ENCODE measurements at regions not wholly inside any gene's neighbourhood (a gene's known extent, or its start where the extent isn't known, plus 50 kb on each side); places are given as distances from the start of the nearest gene placed in this dataset.
A peak's percentile ranks its signal among the peaks of the same experiment; 100 is the strongest.

DNA sequence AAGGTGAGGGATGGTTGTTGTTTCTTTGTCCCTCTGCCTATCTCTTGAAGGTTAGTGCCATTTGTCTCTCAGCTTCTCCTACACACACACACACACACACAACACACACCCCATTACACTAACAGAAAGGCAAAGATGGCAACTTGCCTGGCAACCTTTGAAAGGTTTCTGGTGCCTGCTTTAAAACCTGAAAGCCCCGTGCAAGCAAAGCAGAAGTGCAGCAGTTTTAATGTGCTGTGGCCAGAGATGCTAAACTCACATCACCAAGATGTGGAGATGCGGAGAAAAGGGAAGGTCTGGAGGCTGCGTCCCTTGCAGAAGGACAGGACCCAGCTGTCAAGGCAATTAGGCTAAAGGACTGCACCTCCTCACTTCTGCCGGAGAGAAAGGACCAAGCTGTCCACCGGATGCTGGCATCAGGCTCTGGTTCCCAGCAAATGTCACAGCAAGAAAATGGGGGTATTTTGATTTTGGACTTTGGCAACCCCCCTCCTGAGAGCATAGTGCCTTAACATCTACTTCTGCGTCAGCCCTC, 196.4 kb downstream of the ARL4C start:
- DNase-seq (ENCODE audit: extremely low read depth, low read depth) = no peak
- TF ChIP-seq, protein P1, sequence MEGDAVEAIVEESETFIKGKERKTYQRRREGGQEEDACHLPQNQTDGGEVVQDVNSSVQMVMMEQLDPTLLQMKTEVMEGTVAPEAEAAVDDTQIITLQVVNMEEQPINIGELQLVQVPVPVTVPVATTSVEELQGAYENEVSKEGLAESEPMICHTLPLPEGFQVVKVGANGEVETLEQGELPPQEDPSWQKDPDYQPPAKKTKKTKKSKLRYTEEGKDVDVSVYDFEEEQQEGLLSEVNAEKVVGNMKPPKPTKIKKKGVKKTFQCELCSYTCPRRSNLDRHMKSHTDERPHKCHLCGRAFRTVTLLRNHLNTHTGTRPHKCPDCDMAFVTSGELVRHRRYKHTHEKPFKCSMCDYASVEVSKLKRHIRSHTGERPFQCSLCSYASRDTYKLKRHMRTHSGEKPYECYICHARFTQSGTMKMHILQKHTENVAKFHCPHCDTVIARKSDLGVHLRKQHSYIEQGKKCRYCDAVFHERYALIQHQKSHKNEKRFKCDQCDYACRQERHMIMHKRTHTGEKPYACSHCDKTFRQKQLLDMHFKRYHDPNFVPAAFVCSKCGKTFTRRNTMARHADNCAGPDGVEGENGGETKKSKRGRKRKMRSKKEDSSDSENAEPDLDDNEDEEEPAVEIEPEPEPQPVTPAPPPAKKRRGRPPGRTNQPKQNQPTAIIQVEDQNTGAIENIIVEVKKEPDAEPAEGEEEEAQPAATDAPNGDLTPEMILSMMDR (IDR thresholded peaks at IDR 0.05; ENCODE audit: low read depth, low read length, missing control alignments) = no peak
- no peak overlapping the region for H3K4me3 ChIP-seq (replicated peaks; ENCODE audit: low read depth, low read length)

DNA sequence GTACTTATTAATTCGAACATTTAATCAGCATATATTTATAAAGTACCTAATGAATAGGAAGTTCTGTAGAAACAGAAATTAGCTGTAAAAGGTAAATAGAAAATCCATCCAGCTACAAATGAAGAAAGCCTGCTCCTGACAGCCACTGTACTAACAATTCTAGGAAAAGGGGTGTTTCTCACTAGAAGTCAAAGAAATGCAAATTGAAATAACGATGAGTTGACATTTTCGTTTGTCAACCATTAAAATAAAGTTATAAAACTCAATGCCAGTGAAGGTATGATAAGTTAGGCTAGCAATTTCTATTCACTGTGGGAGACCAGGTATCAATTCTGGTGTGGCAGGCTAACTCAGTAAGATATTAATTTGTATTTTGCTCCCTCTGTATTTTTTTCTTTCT, 198.0 kb downstream of the ARL4C start:
- TF ChIP-seq, protein P1 (IDR thresholded peaks at IDR 0.05; ENCODE audit: low read depth, low read length, missing control alignments) = no peak
- DNase-seq (ENCODE audit: extremely low read depth, low read depth) = no peak
- no peak overlapping the region for H3K4me3 ChIP-seq (replicated peaks; ENCODE audit: low read depth, low read length)

DNA sequence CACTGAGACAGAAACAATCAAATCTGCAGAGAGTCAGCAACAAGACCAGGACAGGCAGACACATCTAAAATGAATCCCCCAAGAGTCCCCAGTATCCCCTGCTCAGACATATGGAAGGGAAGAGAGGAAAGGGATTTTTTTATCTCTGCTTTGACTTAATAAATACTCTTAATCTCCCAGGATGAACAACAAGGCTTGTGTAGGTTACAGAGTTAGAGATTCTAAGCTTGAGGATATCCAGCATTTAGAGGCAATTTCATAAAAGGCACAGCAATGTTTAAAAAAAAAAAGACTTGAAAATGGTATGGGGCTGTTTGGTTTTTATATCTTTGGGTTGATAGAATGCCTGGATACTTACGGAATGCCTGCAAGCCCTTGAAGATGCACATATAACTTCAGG, 199.9 kb downstream of the ARL4C start:
- no peak overlapping the region for H3K4me3 ChIP-seq (replicated peaks; ENCODE audit: low read depth, low read length)
- no peak for DNase-seq (ENCODE audit: extremely low read depth, low read depth)
- TF ChIP-seq, protein P1 (IDR thresholded peaks at IDR 0.05; ENCODE audit: low read depth, low read length, missing control alignments) = no peak

DNA sequence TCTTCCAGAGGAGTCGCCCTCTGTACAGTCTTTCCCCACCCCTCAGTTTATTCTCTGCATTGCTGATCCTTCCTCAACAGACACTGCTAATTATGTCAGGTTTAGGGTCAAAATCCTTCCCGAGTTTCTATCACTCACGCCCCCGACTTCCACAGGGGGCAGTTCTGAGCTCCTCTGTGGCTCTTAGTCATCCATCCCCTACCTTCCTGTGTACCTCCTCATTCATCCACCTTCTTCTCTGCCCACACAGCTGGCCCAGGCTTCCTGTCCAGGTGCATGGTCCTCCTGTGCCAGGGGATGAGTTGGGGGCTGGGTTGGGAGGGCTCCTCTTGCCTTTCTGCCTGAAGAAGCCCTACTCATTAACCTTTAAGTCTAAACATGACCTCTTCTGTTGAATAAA, 202.9 kb downstream of the ARL4C start:
- no peak overlapping the region for H3K4me3 ChIP-seq (replicated peaks; ENCODE audit: low read depth, low read length)
- DNase-seq (ENCODE audit: extremely low read depth, low read depth) = no peak
- TF ChIP-seq, protein P1 (IDR thresholded peaks at IDR 0.05; ENCODE audit: low read depth, low read length, missing control alignments) = no peak

DNA sequence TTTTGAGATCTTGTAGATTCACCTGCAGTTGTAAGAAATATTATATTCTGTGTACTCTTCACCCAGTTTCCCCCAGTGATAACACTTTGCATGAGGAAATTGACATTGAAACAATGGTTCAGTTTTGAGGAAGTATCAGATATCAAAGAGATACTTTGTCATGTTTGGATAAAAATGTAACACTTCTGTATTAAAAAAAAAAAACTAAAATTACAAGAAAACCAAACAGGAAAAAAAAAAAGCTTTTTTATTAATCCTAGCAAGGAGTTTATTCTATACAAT, 204.0 kb downstream of the ARL4C start:
- H3K4me3 ChIP-seq (replicated peaks; ENCODE audit: low read depth, low read length) = no peak overlapping the region
- TF ChIP-seq, protein P1 (IDR thresholded peaks at IDR 0.05; ENCODE audit: low read depth, low read length, missing control alignments) = no peak
- no peak for DNase-seq (ENCODE audit: extremely low read depth, low read depth)

DNA sequence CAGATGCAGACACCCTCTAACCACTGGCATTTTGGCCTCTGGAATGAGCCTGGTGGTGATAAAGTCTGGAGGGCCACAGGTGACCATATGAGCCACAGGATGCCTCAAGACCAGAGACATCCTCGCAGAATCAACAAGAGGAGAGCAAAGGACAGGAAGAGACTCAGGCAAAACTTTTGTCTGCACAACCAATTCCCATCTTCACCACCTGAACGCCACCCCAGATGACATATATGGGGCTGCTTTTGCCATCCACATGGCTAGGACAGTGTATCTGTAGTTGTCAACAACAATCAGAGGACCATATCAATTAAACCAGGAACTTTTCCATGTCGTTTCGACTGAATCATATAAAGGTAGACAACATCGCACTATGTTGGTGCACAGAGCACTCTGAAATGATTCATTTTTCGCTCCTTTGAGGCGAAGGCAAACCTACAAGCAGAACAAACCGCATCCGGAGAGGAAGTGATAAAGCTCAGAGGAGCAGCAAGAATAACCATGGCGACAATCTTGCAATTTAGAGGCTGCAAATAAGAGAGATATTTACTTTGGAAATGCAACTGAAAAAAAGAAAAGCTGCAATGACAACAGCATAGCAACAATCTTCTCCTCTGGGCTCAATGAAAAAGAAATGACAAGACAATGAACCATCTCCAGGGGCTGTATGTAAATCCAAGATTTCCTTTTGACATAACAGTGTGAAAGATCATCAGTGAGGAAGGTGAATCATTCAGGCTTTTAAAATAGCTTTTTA, 204.5 kb downstream of the ARL4C start:
- DNase-seq (ENCODE audit: extremely low read depth, low read depth) = no peak
- TF ChIP-seq, protein P1 (IDR thresholded peaks at IDR 0.05; ENCODE audit: low read depth, low read length, missing control alignments) = no peak

DNA sequence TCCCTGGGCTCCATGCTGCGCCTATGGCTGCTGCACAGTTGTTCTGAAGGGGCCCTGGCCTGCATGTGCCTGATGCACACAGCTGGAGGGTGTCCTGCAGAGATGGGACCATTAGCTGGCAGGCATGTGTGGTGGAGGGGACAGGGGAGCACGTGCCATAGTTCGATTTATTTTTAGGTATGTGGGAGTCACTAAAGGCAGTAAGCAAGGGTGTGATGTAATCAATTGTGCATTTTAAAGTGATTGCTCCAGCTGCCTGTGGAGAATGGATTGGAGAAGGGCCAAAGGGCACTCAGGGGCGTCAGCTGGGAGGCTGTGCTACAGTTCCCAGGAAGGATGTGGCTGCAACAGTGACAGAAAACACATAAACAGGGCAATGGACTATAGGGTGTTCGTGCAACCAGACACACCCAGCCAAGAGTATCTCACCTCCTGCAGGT, 205.1 kb downstream of the ARL4C start:
- peak; percentile 39 for DNase-seq (ENCODE audit: extremely low read depth, low read depth)
- TF ChIP-seq, protein P1 (IDR thresholded peaks at IDR 0.05; ENCODE audit: low read depth, low read length, missing control alignments) = no peak
- no peak overlapping the region for H3K4me3 ChIP-seq (replicated peaks; ENCODE audit: low read depth, low read length)

More for the DNA sequence above, 204.5 kb downstream of the ARL4C start:
- no peak overlapping the region for H3K4me3 ChIP-seq (replicated peaks; ENCODE audit: low read depth, low read length)

Measured in HFF-Myc (cell line).